ENCODE measurements at regions not wholly inside any gene's neighbourhood (a gene's known extent, or its start where the extent isn't known, plus 50 kb on each side); places are given as distances from the start of the nearest gene placed in this dataset.

GRCh38 chr1:220983877-220984635, 104.8 kb downstream of the HLX start:
- DNase-seq = no peak

GRCh38 chr1:220990427-220991339, 111.4 kb downstream of the HLX start:
- peak; percentile 87 for DNase-seq

- DNase-seq = no peak
Observed at GRCh38 chr1:220991506-220991905, 112.3 kb downstream of the HLX start.

- no peak for DNase-seq
Observed at GRCh38 chr1:220991959-220992704, 112.9 kb downstream of the HLX start.

DNA sequence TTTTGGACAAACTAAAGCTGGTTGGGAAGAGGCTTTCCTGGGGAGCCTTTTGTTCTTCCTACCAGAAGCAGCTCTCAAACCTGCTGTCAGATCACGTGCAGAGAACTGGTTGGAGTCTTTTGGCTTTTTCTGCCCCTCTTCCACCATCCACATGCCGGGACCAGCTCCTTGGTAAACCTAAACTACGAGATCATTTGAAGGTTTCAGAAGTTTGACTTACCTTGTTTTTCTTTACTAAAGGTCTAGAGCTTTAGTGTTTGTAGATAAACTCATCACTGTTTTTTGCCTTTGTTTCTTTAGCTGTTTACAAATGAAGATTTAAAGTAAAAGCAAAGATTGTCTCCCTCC, 113.4 kb downstream of the HLX start:
- no peak for DNase-seq

DNA sequence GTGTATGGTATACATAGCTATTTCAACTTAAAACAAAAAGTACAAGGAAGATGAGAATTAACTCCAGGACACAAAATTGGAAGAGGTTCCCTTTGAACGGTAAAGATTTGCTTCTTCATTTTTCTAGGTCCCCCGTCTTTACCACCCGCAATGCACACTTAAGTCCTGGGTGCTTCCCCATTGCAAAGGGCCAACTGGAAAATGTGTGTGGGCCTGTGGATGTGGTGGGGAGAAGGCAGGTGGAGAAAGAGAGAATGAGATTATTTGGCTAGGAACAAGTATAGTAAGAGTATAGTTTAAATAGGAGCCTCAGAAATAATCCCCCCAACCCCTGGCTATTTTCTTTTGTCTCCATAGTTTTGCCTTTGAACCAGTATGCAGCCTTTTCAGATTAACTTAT, 115.4 kb downstream of the HLX start:
- DNase-seq = no peak

- DNase-seq = no peak
Observed at GRCh38 chr1:220997791-220998190, 118.5 kb downstream of the HLX start.

- DNase-seq = no peak
Observed at GRCh38 chr1:220999872-221000863, 120.9 kb downstream of the HLX start.

- no peak for DNase-seq
Observed at GRCh38 chr1:221001167-221001566, 121.9 kb downstream of the HLX start.

DNA sequence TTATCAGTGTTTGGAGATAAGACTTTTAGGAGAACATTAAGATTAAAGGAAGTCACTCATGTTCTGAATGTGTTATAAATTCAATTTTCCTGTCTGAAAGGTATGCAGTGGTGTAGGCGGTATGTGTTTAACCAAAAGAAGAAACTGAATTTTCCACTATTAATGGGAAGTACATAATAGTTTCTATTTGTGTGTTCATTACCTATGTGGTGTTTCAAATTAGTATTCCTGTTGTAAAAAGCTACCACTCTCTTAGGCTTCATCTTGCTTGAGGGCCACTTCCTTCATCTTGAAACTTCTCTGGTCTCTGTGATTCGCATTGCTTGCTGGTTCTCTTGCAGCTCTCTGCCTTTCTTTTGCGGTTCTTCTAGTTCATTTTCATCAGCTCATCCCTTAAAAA, 123.4 kb downstream of the HLX start:
- DNase-seq = no peak

GRCh38 chr1:221011145-221011544, 131.9 kb downstream of the HLX start:
- DNase-seq = no peak

DNA sequence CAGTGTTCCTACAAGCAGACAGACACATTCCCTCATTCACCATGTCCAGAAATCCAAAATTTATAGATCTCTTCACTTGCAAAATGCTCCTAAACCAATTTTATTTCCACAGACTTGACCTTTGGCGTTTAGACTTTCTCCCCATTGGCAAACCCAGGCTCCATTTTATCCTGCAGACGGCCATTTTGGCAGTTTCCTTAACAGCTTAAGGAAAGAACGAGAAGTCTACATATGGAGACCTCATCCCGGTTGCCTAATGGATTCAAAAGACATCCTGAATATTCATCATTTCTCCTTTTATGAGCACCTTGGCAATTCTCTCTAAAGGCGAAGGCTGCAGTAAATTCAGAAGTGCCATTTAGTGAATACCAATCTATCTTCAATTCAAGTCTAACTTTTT, 132.9 kb downstream of the HLX start:
- no peak for DNase-seq

DNA sequence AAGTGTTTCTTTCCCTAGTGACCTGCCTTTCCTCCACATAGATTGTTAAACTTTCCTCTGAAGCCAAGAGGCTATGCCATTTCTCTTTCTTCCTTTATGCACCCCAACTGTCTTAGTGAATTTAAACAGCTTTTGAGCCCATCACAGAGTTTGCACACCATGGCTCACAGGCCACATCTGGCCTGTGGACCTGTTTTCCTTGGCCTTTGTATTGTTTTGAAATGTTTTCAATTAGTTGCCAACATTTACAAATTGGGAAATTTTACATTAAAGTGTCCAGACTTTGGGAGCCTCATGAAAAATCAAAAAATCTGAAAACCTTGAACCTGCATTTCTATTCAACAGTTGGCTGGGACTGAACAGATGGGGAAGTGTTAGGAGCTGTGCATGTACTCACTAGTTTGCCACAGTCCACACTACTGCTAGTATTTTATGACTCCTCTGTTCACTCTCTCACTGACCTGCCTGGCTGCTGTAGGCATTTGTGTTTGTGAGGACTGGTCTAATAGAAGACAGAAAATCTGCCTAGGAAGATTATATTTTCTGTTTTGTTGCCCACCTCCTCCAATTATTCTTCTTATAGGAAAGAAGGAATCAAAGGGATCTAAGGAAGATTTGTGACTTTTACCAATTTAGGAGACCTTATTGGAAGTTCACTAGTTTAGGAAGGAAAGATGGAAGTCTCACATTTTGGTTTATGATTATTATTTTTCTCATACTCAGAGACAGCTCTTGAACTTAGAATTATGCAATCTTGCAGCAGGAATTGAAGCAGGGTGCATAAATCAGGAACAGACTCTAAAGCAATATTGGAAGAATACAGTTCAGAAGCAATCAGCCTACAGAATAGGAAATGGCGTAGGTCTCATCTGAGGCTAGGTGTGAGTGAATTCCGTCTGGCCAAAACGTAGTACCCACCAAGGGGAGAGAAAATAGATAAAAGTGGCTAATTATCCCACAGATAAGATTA, 134.7 kb downstream of the HLX start:
- DNase-seq = no peak

DNA sequence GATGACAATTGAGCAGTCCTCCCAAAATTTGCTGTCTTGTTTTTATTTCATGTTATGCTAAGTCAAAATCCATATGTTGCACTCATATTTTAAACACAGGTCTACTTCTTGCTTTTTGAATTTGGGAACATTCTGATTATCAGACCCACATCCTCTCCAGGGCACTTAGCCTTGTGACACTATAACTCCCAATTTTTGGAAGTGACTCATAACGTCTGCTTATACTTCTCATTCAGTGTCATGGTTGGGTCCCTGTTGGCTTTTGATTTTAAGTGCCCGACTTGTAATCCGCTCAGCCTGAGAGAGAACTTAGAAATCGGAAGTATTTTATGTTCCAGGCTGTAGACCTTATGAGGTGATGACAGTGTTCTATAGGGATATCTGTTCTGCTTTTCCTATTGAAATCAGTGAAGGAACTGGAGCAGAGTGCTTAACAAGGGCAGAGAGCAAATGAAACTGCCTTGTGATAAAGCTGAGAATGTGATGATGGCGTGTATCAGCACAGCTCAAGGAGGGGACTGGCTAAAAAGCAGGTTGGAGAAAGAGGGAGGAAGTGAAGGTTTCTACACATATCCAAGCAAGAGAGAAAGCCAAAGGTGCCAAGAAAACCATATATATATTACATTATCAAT, 136.0 kb downstream of the HLX start:
- DNase-seq = no peak

GRCh38 chr1:221016751-221017150, 137.5 kb downstream of the HLX start:
- no peak for DNase-seq

- no peak for DNase-seq
Observed at GRCh38 chr1:221018414-221018813, 139.2 kb downstream of the HLX start.

- DNase-seq = peak; percentile 3
Observed at GRCh38 chr1:221022331-221022730, 143.1 kb downstream of the HLX start.

DNA sequence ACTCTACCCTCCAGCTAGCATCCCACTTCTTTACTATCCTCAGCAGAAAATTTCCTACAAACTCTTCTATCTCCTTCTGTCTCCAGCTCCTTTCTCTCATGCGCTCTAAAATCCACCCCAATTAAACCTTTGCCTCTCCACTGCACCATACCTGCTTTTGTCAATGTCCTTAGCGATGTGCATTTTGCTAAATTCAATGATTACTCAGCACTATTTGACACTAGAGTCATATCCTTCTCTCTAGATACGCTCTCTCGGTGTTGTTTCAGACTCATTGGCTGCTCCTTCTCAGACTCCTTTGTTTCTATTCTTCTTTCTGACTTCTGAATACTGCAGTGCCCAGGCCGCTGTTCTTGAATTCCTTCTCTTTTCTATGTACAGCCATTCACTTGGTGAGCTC, 144.2 kb downstream of the HLX start:
- DNase-seq = no peak

GRCh38 chr1:221025501-221025900, 146.3 kb downstream of the HLX start:
- DNase-seq = no peak

DNA sequence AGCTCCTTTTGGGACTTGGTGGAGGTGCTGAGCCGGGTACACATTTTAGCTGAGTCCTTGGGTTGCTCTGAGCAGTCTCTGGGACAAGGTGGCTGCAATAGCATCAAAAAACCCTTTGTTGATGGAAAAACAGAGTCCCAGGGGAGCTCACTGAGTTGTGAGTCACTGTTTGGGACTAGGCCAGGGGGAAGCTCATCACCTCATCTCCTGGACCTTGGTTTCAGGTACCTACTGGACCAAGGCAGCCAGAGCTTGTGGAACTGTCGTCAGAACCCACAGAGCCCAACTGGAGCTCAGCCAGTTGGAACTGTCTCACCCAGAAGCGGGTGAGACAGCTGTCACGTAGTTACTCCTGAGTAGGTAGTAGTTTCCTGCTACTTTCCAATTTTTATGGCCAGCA, 146.7 kb downstream of the HLX start:
- no peak for DNase-seq

All from EL (cell line).